ENCODE measurements at regions not wholly inside any gene's neighbourhood (a gene's known extent, or its start where the extent isn't known, plus 50 kb on each side); places are given as distances from the start of the nearest gene placed in this dataset.

- TF ChIP-seq TAF1 (IDR thresholded peaks at IDR 0.05; ENCODE audit: low read depth, low read length) = no peak
- TF ChIP-seq POLR2A (IDR thresholded peaks at IDR 0.05; ENCODE audit: low read depth, low read length) = no peak
- no peak for TF ChIP-seq POU2F2 (IDR thresholded peaks at IDR 0.05; ENCODE audit: low read depth, low read length)
- TF ChIP-seq POLR2AphosphoS5 (IDR thresholded peaks at IDR 0.05; ENCODE audit: low read depth, low read length) = no peak
Measured at GRCh38 chr12:12003609-12004008, 67.1 kb upstream of the BCL2L14 start.

All from GM12891 (cell line).